ENCODE measurements at regions not wholly inside any gene's neighbourhood (a gene's known extent, or its start where the extent isn't known, plus 50 kb on each side); places are given as distances from the start of the nearest gene placed in this dataset.

- TF ChIP-seq, protein P1, sequence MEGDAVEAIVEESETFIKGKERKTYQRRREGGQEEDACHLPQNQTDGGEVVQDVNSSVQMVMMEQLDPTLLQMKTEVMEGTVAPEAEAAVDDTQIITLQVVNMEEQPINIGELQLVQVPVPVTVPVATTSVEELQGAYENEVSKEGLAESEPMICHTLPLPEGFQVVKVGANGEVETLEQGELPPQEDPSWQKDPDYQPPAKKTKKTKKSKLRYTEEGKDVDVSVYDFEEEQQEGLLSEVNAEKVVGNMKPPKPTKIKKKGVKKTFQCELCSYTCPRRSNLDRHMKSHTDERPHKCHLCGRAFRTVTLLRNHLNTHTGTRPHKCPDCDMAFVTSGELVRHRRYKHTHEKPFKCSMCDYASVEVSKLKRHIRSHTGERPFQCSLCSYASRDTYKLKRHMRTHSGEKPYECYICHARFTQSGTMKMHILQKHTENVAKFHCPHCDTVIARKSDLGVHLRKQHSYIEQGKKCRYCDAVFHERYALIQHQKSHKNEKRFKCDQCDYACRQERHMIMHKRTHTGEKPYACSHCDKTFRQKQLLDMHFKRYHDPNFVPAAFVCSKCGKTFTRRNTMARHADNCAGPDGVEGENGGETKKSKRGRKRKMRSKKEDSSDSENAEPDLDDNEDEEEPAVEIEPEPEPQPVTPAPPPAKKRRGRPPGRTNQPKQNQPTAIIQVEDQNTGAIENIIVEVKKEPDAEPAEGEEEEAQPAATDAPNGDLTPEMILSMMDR (IDR thresholded peaks at IDR 0.05; ENCODE audit: insufficient read depth, low read length): no peak
- TF ChIP-seq GABPA (IDR thresholded peaks at IDR 0.05; ENCODE audit: low read depth): no peak
Measured at GRCh38 chr5:17966640-17967402, 332.6 kb downstream of the TAF11L14 start.

Data from HL-60 (cell line).